ENCODE measurements at regions not wholly inside any gene's neighbourhood (a gene's known extent, or its start where the extent isn't known, plus 50 kb on each side); places are given as distances from the start of the nearest gene placed in this dataset.

- in situ Hi-C loops (cut with HindIII; ENCODE audit: low sequenced_read_pairs) = loop anchor here (25.0 kb wide), 2 partner anchors 115 to 315 kb away; partner anchors contain the start of gene ITPRID2
- TF ChIP-seq CTCF (IDR thresholded peaks at IDR 0.05; ENCODE audit: low read depth, low read length, missing control alignments) = no peak
Measured at GRCh38 chr2:181772777-181773176, 92.5 kb upstream of the NEUROD1 start.

GRCh38 chr2:181774685-181775084 lies 94.4 kb upstream of the NEUROD1 start:
- in situ Hi-C loops (cut with HindIII; ENCODE audit: low sequenced_read_pairs) = loop anchor here (25.0 kb wide), 2 partner anchors 113 to 313 kb away; partner anchors contain the start of gene ITPRID2
- DNase-seq (ENCODE audit: low read depth) = no peak

More at GRCh38 chr2:181772777-181773176, 92.5 kb upstream of the NEUROD1 start:
- no peak for DNase-seq (ENCODE audit: low read depth)
- H3K4me3 ChIP-seq (ENCODE audit: low read depth, low read length) = no peak overlapping the region

GRCh38 chr2:181776336-181776735 lies 96.0 kb upstream of the NEUROD1 start:
- DNase-seq (ENCODE audit: low read depth) = no peak
- TF ChIP-seq CTCF (IDR thresholded peaks at IDR 0.05; ENCODE audit: low read depth, low read length, missing control alignments) = no peak
- in situ Hi-C loops (cut with HindIII; ENCODE audit: low sequenced_read_pairs) = no loop called here
- H3K4me3 ChIP-seq (ENCODE audit: low read depth, low read length) = no peak overlapping the region

More at GRCh38 chr2:181774685-181775084, 94.4 kb upstream of the NEUROD1 start:
- H3K4me3 ChIP-seq (ENCODE audit: low read depth, low read length) = no peak overlapping the region
- no peak for TF ChIP-seq CTCF (IDR thresholded peaks at IDR 0.05; ENCODE audit: low read depth, low read length, missing control alignments)

- DNase-seq (ENCODE audit: low read depth) = no peak
- H3K4me3 ChIP-seq (ENCODE audit: low read depth, low read length) = no peak overlapping the region
- in situ Hi-C loops (cut with HindIII; ENCODE audit: low sequenced_read_pairs) = no loop called here
- TF ChIP-seq CTCF (IDR thresholded peaks at IDR 0.05; ENCODE audit: low read depth, low read length, missing control alignments) = no peak
Measured at GRCh38 chr2:181777734-181778133, 97.4 kb upstream of the NEUROD1 start.

GRCh38 chr2:181778621-181779201 lies 98.4 kb upstream of the NEUROD1 start:
- H3K4me3 ChIP-seq (ENCODE audit: low read depth, low read length) = no peak overlapping the region
- DNase-seq (ENCODE audit: low read depth) = no peak
- TF ChIP-seq CTCF (IDR thresholded peaks at IDR 0.05; ENCODE audit: low read depth, low read length, missing control alignments) = no peak
- in situ Hi-C loops (cut with HindIII; ENCODE audit: low sequenced_read_pairs) = no loop called here

GRCh38 chr2:181779288-181780021 lies 99.1 kb upstream of the NEUROD1 start:
- in situ Hi-C loops (cut with HindIII; ENCODE audit: low sequenced_read_pairs) = no loop called here
- no peak for DNase-seq (ENCODE audit: low read depth)
- H3K4me3 ChIP-seq (ENCODE audit: low read depth, low read length) = no peak overlapping the region

More at GRCh38 chr2:181779288-181780021, 99.1 kb upstream of the NEUROD1 start:
- TF ChIP-seq CTCF (IDR thresholded peaks at IDR 0.05; ENCODE audit: low read depth, low read length, missing control alignments) = no peak
